GM12878 (cell line): ENCODE measurements at regions not wholly inside any gene's neighbourhood (a gene's known extent, or its start where the extent isn't known, plus 50 kb on each side); places are given as distances from the start of the nearest gene placed in this dataset.

ENCODE experiments used
- ATAC-seq: fragments of 200-7000 bp; cut with Tn5 transposase; 3 replicates; pipeline ENCODE4 v1.9.1; 2020; ENCODE audit warnings: mild to moderate bottlenecking, moderate library complexity
- BruUV-seq: library from RNA; stranded (reverse); fragments of 400-500 nt; replicated peaks from 2 replicates; lab custom pipeline; 2021; lab: Mats Ljungman, UMichigan
- CTCF ChIA-PET: fragments of 300-600 bp; sonication (Branson Sonifier 250); formaldehyde crosslinking; extraction: SDS; loops from one replicate; lab custom pipeline; 2021; ENCODE audit warnings: inconsistent platforms; lab: Yijun Ruan, JAX
- POLR2A ChIA-PET: fragments of 350-600 bp; formaldehyde crosslinking; extraction: SDS; loops from one replicate; lab custom pipeline; 2021; ENCODE audit warnings: inconsistent platforms; lab: Charles Lee
- RAD21 ChIA-PET: fragments of 300-600 bp; sonication (Branson Sonifier 250); formaldehyde crosslinking; loops from one replicate; lab custom pipeline; 2023; ENCODE audit warnings: antibody characterized with exemption; ENCODE audit not compliant: unreplicated experiment; lab: Charles Lee
- SMC1A ChIA-PET: fragments of 300-600 bp; sonication (Branson Sonifier 250); formaldehyde crosslinking; loops from one replicate; lab custom pipeline; 2023; ENCODE audit not compliant: unreplicated experiment, uncharacterized antibody; lab: Charles Lee
- DNase-seq: peaks from one replicate; pipeline ENCODE4 v3.0.0-alpha.2; 2011; ENCODE audit warnings: low read depth, low spot score
- FAIRE-seq: peaks from 3 replicates; lab custom pipeline; 2011; peaks lifted over from hg19 to GRCh38; lab: Jason Lieb, UNC
- H2AFZ ChIP-seq: 2 replicates; pipeline ENCODE4 v1.6.0; 2011; ENCODE audit warnings: low read depth, low read length, control low read depth; ENCODE audit not compliant: control insufficient read depth
- H3K27ac ChIP-seq: 2 replicates; pipeline ENCODE4 v1.5.1; 2011; ENCODE audit warnings: control low read depth; ENCODE audit not compliant: control insufficient read depth, insufficient read depth
- H3K27me3 ChIP-seq, 2 experiments: replicated peaks in 1 of 2; 2 replicates each; pipeline versions ENCODE4 v1.6.0 to v1.6.1; 2011; ENCODE audit warnings: low read length in 1 of 2; ENCODE audit not compliant: control insufficient read depth in 2 of 2, insufficient read depth in 2 of 2
- H3K36me3 ChIP-seq, 2 experiments: 2 replicates each; pipeline ENCODE4 v1.5.1; 2011; ENCODE audit warnings: low read length in 1 of 2; ENCODE audit not compliant: control insufficient read depth in 2 of 2, insufficient read depth in 2 of 2
- H3K4me1 ChIP-seq: 2 replicates; pipeline ENCODE4 v1.6.1; 2011; ENCODE audit warnings: mild to moderate bottlenecking, low read length, moderate library complexity, mixed read lengths; ENCODE audit not compliant: control insufficient read depth, insufficient read depth
- H3K4me2 ChIP-seq: 2 replicates; pipeline ENCODE4 v1.6.0; 2011; ENCODE audit warnings: control low read depth; ENCODE audit not compliant: control insufficient read depth, insufficient read depth
- H3K4me3 ChIP-seq: fragments of 200-600 bp; sonication (generic); 2 replicates; pipeline ENCODE4 v1.5.1; 2016
- H3K79me2 ChIP-seq: 2 replicates; pipeline ENCODE4 v1.6.0; 2011; ENCODE audit warnings: low read length; ENCODE audit not compliant: control insufficient read depth, insufficient read depth
- H3K9ac ChIP-seq: 2 replicates; pipeline ENCODE4 v1.8.0; 2011; ENCODE audit warnings: low read length, control low read depth, mixed read lengths; ENCODE audit not compliant: control insufficient read depth, insufficient read depth
- H3K9me3 ChIP-seq: replicated peaks from 3 replicates; pipeline ENCODE4 v1.5.1; 2011; ENCODE audit warnings: mild to moderate bottlenecking, low read length; ENCODE audit not compliant: control insufficient read depth, insufficient read depth
- H4K20me1 ChIP-seq: 2 replicates; pipeline ENCODE4 v1.6.0; 2011; ENCODE audit not compliant: control insufficient read depth, insufficient read depth
- CEBPB ChIP-seq, 2 experiments: fragments of 150-350 bp in 1 of 2; IDR thresholded peaks; 2 replicates each; pipeline ENCODE4 v1.6.1; 2012 to 2014; ENCODE audit warnings: low read depth in 2 of 2, low read length in 2 of 2, borderline replicate concordance in 1 of 2, inconsistent platforms in 1 of 2
- EP300 ChIP-seq, 2 experiments: fragments of 150-350 bp in 1 of 2; IDR thresholded peaks; 2 replicates each; pipeline ENCODE4 v1.6.1; 2011 to 2012; ENCODE audit warnings: low read depth in 2 of 2, low read length in 2 of 2, borderline replicate concordance in 1 of 2, improper control_type of control experiment in 1 of 2, inconsistent platforms in 1 of 2; ENCODE audit not compliant: control insufficient read depth in 1 of 2
- GATAD2B ChIP-seq: fragments of 450-650 bp; conservative IDR thresholded peaks from 2 replicates; pipeline ENCODE4 v1.6.1; 2017; ENCODE audit warnings: low read depth, mild to moderate bottlenecking, moderate library complexity
- HDAC6 ChIP-seq: fragments of 200-600 bp; sonication (generic); IDR thresholded peaks from one replicate; pipeline ENCODE4 v1.8.0; 2017; ENCODE audit warnings: antibody characterized with exemption; ENCODE audit not compliant: unreplicated experiment
- RBBP5 ChIP-seq: fragments of 200-600 bp; sonication (generic); conservative IDR thresholded peaks from 2 replicates; pipeline ENCODE4 v1.6.1; 2016
- STAT1 ChIP-seq: fragments of 450-650 bp; conservative IDR thresholded peaks from 2 replicates; pipeline ENCODE4 v1.6.1; 2014; ENCODE audit warnings: antibody characterized with exemption, mild to moderate bottlenecking
- TCF7 ChIP-seq: IDR thresholded peaks from 2 replicates; pipeline ENCODE4 v1.6.1; 2014; ENCODE audit warnings: antibody characterized with exemption, borderline replicate concordance
- in situ Hi-C: fragments of 300-500 bp; cut with MboI; formaldehyde crosslinking; loops from 9 replicates; pipeline ENCODE4 v1.14.3; 2018; ENCODE audit warnings: mixed read lengths
- intact Hi-C: fragments of 100-400 bp; cut with micrococcal nuclease; formaldehyde crosslinking; loops from one replicate; pipeline ENCODE4 v1.14.2; 2022; ENCODE audit not compliant: unreplicated experiment
- TF ChIP-seq, protein P1 (sequence below): IDR thresholded peaks from 2 replicates; pipeline ENCODE4 v1.6.1; 2011; ENCODE audit warnings: mild to moderate bottlenecking, low read depth, low read length, moderate library complexity; ENCODE audit not compliant: insufficient replicate concordance
- TF ChIP-seq, protein P2 (sequence below): fragments of 450-650 bp; IDR thresholded peaks from 2 replicates; pipeline ENCODE4 v1.6.1; 2016; ENCODE audit warnings: mild to moderate bottlenecking, moderate library complexity, borderline replicate concordance
- TF ChIP-seq, protein P3 (sequence below): IDR thresholded peaks from 2 replicates; pipeline ENCODE4 v1.6.1; 2012; ENCODE audit warnings: low read depth, low read length, improper control_type of control experiment
- TF ChIP-seq, protein P4 (sequence below): fragments of 450-650 bp; IDR thresholded peaks from 2 replicates; pipeline ENCODE4 v1.6.1; 2017; ENCODE audit warnings: low read depth, mild to moderate bottlenecking, moderate library complexity

DNA sequence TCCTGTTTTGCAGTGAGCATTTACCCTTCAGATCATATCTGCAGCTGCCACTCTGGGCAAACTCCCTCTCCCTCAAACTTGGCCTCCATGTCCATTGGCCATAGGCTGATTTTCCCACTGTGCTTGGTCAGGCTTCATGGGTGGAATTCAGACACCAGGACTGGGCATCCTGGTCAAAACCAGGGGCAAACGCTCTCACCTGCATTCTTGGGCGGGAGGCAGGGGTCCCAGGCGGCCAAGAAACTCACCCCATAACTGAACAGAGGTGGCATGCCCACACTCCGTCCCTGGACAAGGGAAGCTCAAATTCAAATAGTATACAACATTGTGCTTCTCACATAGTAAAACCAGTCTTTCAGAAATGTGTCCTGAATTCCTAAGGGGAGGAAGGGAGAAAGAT is 81.1 kb upstream of the ZNF648 start (continued):
- TF ChIP-seq, protein P1, sequence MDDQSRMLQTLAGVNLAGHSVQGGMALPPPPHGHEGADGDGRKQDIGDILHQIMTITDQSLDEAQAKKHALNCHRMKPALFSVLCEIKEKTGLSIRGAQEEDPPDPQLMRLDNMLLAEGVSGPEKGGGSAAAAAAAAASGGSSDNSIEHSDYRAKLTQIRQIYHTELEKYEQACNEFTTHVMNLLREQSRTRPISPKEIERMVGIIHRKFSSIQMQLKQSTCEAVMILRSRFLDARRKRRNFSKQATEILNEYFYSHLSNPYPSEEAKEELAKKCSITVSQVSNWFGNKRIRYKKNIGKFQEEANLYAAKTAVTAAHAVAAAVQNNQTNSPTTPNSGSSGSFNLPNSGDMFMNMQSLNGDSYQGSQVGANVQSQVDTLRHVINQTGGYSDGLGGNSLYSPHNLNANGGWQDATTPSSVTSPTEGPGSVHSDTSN: no peak
- TF ChIP-seq RBBP5 (no peak), HDAC6 (no peak)

DNA sequence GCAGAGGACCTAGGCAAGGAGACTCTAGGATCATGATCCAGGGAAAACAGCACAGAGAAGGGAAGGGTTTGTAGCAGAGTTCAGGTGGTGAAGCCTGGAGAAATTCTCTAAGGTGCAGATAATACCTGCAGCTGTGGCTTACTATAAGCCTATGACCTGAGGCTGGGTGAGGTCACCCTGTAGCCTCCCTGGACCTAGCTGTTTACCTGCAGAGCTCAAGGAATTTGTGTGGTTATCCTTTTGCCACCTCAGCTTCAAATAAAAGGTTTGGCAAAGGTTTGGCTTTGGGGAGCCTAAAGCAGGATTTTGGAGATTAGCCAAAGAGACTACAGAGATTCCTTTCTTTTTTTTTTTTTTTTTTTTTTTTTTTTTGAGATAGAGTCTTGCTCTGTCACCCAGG is 79.5 kb upstream of the ZNF648 start:
- DNase-seq (no peak), ATAC-seq (no peak), FAIRE-seq (no peak)
- no peaks in the 10 kb centered on the region for H3K9me3 ChIP-seq
- intact Hi-C loops (no loop called here), in situ Hi-C loops (loop anchor here (5.0 to 10.0 kb wide), 2 partner anchors 256 to 644 kb away; partner anchors contain the start of gene NPL)
- H3K4me2 ChIP-seq: no peak overlapping the region
- ChIA-PET SMC1A (interaction anchor here (0.7 to 10.0 kb wide), 4 partner anchors 56 to 850 kb away, joined by 3 to 303 read pairs (median 3); partner anchors contain the start of genes GLUL and TEDDM1), CTCF (interaction anchor here (0.6 to 14.5 kb wide), 6 partner anchors 55 to 256 kb away, joined by 3 to 418 read pairs (median 4); partner anchors contain the start of genes GLUL and TEDDM1), POLR2A (interaction anchor here (0.7 to 1.3 kb wide), 2 partner anchors 10 to 256 kb away, joined by 4 to 5 read pairs; no protein-coding TSS in a partner anchor), RAD21 (interaction anchor here (11.1 kb wide), 1 partner anchor 254 kb away, joined by 282 read pairs; the partner anchor contains the start of gene GLUL)
- H3K36me3 ChIP-seq: no peaks in the 10 kb centered on the region
- no peaks in the 10 kb centered on the region for H3K27me3 ChIP-seq
- H3K9ac ChIP-seq: no peak overlapping the region
- no peak overlapping the region for H3K4me3 ChIP-seq
- H4K20me1 ChIP-seq: no peaks in the 10 kb centered on the region
- no peak overlapping the region for H3K27ac ChIP-seq
- no TSS peak for BruUV-seq
- no peak overlapping the region for H2AFZ ChIP-seq
- H3K79me2 ChIP-seq: no peaks in the 10 kb centered on the region
- no peaks in the 10 kb centered on the region for H3K4me1 ChIP-seq
- TF ChIP-seq, protein P2, sequence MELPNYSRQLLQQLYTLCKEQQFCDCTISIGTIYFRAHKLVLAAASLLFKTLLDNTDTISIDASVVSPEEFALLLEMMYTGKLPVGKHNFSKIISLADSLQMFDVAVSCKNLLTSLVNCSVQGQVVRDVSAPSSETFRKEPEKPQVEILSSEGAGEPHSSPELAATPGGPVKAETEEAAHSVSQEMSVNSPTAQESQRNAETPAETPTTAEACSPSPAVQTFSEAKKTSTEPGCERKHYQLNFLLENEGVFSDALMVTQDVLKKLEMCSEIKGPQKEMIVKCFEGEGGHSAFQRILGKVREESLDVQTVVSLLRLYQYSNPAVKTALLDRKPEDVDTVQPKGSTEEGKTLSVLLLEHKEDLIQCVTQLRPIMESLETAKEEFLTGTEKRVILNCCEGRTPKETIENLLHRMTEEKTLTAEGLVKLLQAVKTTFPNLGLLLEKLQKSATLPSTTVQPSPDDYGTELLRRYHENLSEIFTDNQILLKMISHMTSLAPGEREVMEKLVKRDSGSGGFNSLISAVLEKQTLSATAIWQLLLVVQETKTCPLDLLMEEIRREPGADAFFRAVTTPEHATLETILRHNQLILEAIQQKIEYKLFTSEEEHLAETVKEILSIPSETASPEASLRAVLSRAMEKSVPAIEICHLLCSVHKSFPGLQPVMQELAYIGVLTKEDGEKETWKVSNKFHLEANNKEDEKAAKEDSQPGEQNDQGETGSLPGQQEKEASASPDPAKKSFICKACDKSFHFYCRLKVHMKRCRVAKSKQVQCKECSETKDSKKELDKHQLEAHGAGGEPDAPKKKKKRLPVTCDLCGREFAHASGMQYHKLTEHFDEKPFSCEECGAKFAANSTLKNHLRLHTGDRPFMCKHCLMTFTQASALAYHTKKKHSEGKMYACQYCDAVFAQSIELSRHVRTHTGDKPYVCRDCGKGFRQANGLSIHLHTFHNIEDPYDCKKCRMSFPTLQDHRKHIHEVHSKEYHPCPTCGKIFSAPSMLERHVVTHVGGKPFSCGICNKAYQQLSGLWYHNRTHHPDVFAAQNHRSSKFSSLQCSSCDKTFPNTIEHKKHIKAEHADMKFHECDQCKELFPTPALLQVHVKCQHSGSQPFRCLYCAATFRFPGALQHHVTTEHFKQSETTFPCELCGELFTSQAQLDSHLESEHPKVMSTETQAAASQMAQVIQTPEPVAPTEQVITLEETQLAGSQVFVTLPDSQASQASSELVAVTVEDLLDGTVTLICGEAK: no peak
- TF ChIP-seq, protein P3, sequence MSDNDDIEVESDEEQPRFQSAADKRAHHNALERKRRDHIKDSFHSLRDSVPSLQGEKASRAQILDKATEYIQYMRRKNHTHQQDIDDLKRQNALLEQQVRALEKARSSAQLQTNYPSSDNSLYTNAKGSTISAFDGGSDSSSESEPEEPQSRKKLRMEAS: no peak
- TF ChIP-seq, protein P4, sequence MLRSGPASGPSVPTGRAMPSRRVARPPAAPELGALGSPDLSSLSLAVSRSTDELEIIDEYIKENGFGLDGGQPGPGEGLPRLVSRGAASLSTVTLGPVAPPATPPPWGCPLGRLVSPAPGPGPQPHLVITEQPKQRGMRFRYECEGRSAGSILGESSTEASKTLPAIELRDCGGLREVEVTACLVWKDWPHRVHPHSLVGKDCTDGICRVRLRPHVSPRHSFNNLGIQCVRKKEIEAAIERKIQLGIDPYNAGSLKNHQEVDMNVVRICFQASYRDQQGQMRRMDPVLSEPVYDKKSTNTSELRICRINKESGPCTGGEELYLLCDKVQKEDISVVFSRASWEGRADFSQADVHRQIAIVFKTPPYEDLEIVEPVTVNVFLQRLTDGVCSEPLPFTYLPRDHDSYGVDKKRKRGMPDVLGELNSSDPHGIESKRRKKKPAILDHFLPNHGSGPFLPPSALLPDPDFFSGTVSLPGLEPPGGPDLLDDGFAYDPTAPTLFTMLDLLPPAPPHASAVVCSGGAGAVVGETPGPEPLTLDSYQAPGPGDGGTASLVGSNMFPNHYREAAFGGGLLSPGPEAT: no peak
- TF ChIP-seq GATAD2B (no peak), TCF7 (no peak), STAT1 (no peak), CEBPB (IDR thresholded peaks at IDR 0.05; ENCODE audit: borderline replicate concordance in 1 of 2, low read depth in 2 of 2, low read length in 2 of 2) (no peak), EP300 (IDR thresholded peaks at IDR 0.05; ENCODE audit: borderline replicate concordance in 1 of 2, control insufficient read depth in 1 of 2, low read depth in 2 of 2, low read length in 2 of 2) (no peak)
- TF ChIP-seq, protein P1: no peak
